GM13977 (cell line): ENCODE measurements at regions not wholly inside any gene's neighbourhood (a gene's known extent, or its start where the extent isn't known, plus 50 kb on each side); places are given as distances from the start of the nearest gene placed in this dataset.
"Not testable (repeated sequence)": the region's sequence is repeated elsewhere in the genome, so short reads cannot be mapped to it uniquely, and the experiment has no call there.

Source experiments
- DNase-seq: peaks from one replicate; pipeline ENCODE4 v3.0.0; 2012; ENCODE audit warnings: low spot score
- CTCF ChIP-seq: IDR thresholded peaks from 2 replicates; pipeline ENCODE4 v1.5.1; 2012; ENCODE audit warnings: mild to moderate bottlenecking, control low read depth; ENCODE audit not compliant: insufficient read depth; ENCODE audit errors: extremely low read depth, missing control alignments
- in situ Hi-C: fragments of 300-500 bp; cut with MboI; formaldehyde crosslinking; loops from one replicate; pipeline ENCODE4 v1.12.0; 2022; ENCODE audit warnings: low sequenced_read_pairs, low pct_unique_long_range_greater_than_20kb, mixed read lengths, inconsistent platforms; ENCODE audit not compliant: unreplicated experiment

- in situ Hi-C loops: no loop called here
- no peak for TF ChIP-seq CTCF
- no peak for DNase-seq
Observed at GRCh38 chr14:65173973-65174693, 71.8 kb upstream of the MAX start.

- no peak for DNase-seq
- in situ Hi-C loops: no loop called here
- TF ChIP-seq CTCF: no peak
Observed at GRCh38 chr14:65174783-65175182, 72.5 kb upstream of the MAX start.

- no peak for TF ChIP-seq CTCF
- DNase-seq: no peak
- in situ Hi-C loops: no loop called here
Observed at GRCh38 chr14:65177551-65177950, 75.2 kb upstream of the MAX start.

GRCh38 chr14:65179231-65179630, 76.9 kb upstream of the MAX start:
- DNase-seq, in situ Hi-C loops: not testable (repeated sequence)

- DNase-seq: peak; percentile 72
Observed at GRCh38 chr14:65179918-65180724, 77.8 kb upstream of the MAX start.

GRCh38 chr14:65180725-65181025, 78.4 kb upstream of the MAX start:
- TF ChIP-seq CTCF: no peak
- in situ Hi-C loops: no loop called here
- DNase-seq: no peak

More at GRCh38 chr14:65179918-65180724, 77.8 kb upstream of the MAX start:
- no peak for TF ChIP-seq CTCF
- in situ Hi-C loops: no loop called here
